ENCODE measurements at regions not wholly inside any gene's neighbourhood (a gene's known extent, or its start where the extent isn't known, plus 50 kb on each side); places are given as distances from the start of the nearest gene placed in this dataset.

- TF ChIP-seq POLR2AphosphoS5 (IDR thresholded peaks at IDR 0.05; ENCODE audit: low read depth, low read length), result no peak
- no peak for TF ChIP-seq TAF1 (IDR thresholded peaks at IDR 0.05; ENCODE audit: borderline replicate concordance, insufficient read depth, low read length)
- no peak for TF ChIP-seq REST (IDR thresholded peaks at IDR 0.05; ENCODE audit: insufficient read depth in 1 of 2, low read depth in 2 of 2, low read length in 2 of 2)
- TF ChIP-seq SIN3A (IDR thresholded peaks at IDR 0.05; ENCODE audit: borderline replicate concordance, insufficient read depth, low read length), result no peak
- TF ChIP-seq FOXP2 (optimal IDR thresholded peaks at IDR 0.05; ENCODE audit: borderline replicate concordance, extremely low read depth, extremely low read length, insufficient read depth), result no peak
Measured at GRCh38 chr3:194900854-194901522, 215.3 kb downstream of the FAM43A start.

GRCh38 chr3:194905696-194906095, 220.0 kb downstream of the FAM43A start:
- TF ChIP-seq REST (IDR thresholded peaks at IDR 0.05; ENCODE audit: insufficient read depth in 1 of 2, low read depth in 2 of 2, low read length in 2 of 2) (no peak), TAF1 (IDR thresholded peaks at IDR 0.05; ENCODE audit: borderline replicate concordance, insufficient read depth, low read length) (no peak), FOXP2 (optimal IDR thresholded peaks at IDR 0.05; ENCODE audit: borderline replicate concordance, extremely low read depth, extremely low read length, insufficient read depth) (no peak), SIN3A (IDR thresholded peaks at IDR 0.05; ENCODE audit: borderline replicate concordance, insufficient read depth, low read length) (no peak), POLR2AphosphoS5 (IDR thresholded peaks at IDR 0.05; ENCODE audit: low read depth, low read length) (no peak)

- TF ChIP-seq REST (IDR thresholded peaks at IDR 0.05; ENCODE audit: insufficient read depth in 1 of 2, low read depth in 2 of 2, low read length in 2 of 2) (no peak), TAF1 (IDR thresholded peaks at IDR 0.05; ENCODE audit: borderline replicate concordance, insufficient read depth, low read length) (no peak), SIN3A (IDR thresholded peaks at IDR 0.05; ENCODE audit: borderline replicate concordance, insufficient read depth, low read length) (no peak), POLR2AphosphoS5 (IDR thresholded peaks at IDR 0.05; ENCODE audit: low read depth, low read length) (no peak), FOXP2 (optimal IDR thresholded peaks at IDR 0.05; ENCODE audit: borderline replicate concordance, extremely low read depth, extremely low read length, insufficient read depth) (no peak)
Measured at GRCh38 chr3:194906229-194906629, 220.5 kb downstream of the FAM43A start.

GRCh38 chr3:194906970-194907629, 221.4 kb downstream of the FAM43A start:
- TF ChIP-seq REST (IDR thresholded peaks at IDR 0.05; ENCODE audit: insufficient read depth in 1 of 2, low read depth in 2 of 2, low read length in 2 of 2), result no peak
- no peak for TF ChIP-seq SIN3A (IDR thresholded peaks at IDR 0.05; ENCODE audit: borderline replicate concordance, insufficient read depth, low read length)
- TF ChIP-seq TAF1 (IDR thresholded peaks at IDR 0.05; ENCODE audit: borderline replicate concordance, insufficient read depth, low read length), result no peak
- TF ChIP-seq FOXP2 (optimal IDR thresholded peaks at IDR 0.05; ENCODE audit: borderline replicate concordance, extremely low read depth, extremely low read length, insufficient read depth), result no peak
- no peak for TF ChIP-seq POLR2AphosphoS5 (IDR thresholded peaks at IDR 0.05; ENCODE audit: low read depth, low read length)

All from PFSK-1 (cell line).